HG02981 (cell line): ENCODE measurements at regions not wholly inside any gene's neighbourhood (a gene's known extent, or its start where the extent isn't known, plus 50 kb on each side); places are given as distances from the start of the nearest gene placed in this dataset.

Source experiments
- ATAC-seq: cut with Tn5 transposase; IDR thresholded peaks from one replicate; pipeline ENCODE4 v1.9.1; 2021; ENCODE audit warnings: mild to moderate bottlenecking, moderate library complexity; ENCODE audit not compliant: unreplicated experiment

- no peak for ATAC-seq
Observed at GRCh38 chr10:89095701-89096391, 105.2 kb downstream of the FAS start.

GRCh38 chr10:89093728-89094127 lies 103.1 kb downstream of the FAS start:
- ATAC-seq: no peak

GRCh38 chr10:89092981-89093380 lies 102.4 kb downstream of the FAS start:
- ATAC-seq: no peak

- no peak for ATAC-seq
Observed at GRCh38 chr10:89092439-89092838, 101.8 kb downstream of the FAS start.

- no peak for ATAC-seq
Observed at GRCh38 chr10:89091496-89091895, 100.9 kb downstream of the FAS start.

- no peak for ATAC-seq
Observed at GRCh38 chr10:89090756-89091445, 100.3 kb downstream of the FAS start.

- no peak for ATAC-seq
Observed at GRCh38 chr10:89086801-89087521, 96.4 kb downstream of the FAS start.

- ATAC-seq: no peak
Observed at GRCh38 chr10:89085153-89085552, 94.6 kb downstream of the FAS start.

- ATAC-seq: no peak
Observed at GRCh38 chr10:89082086-89082485, 91.5 kb downstream of the FAS start.

- no peak for ATAC-seq
Observed at GRCh38 chr10:89080660-89081059, 90.1 kb downstream of the FAS start.

GRCh38 chr10:89079961-89080360 lies 89.4 kb downstream of the FAS start:
- no peak for ATAC-seq

GRCh38 chr10:89078724-89079672 lies 88.4 kb downstream of the FAS start:
- no peak for ATAC-seq

- ATAC-seq: no peak
Observed at GRCh38 chr10:89076120-89076519, 85.5 kb downstream of the FAS start.

- ATAC-seq: no peak
Observed at GRCh38 chr10:89075631-89076030, 85.0 kb downstream of the FAS start.

GRCh38 chr10:89074120-89074519 lies 83.5 kb downstream of the FAS start:
- ATAC-seq: no peak

- no peak for ATAC-seq
Observed at GRCh38 chr10:89073719-89074118, 83.1 kb downstream of the FAS start.

GRCh38 chr10:89069589-89069988 lies 79.0 kb downstream of the FAS start:
- ATAC-seq: no peak
